ENCODE measurements at regions not wholly inside any gene's neighbourhood (a gene's known extent, or its start where the extent isn't known, plus 50 kb on each side); places are given as distances from the start of the nearest gene placed in this dataset.

DNA sequence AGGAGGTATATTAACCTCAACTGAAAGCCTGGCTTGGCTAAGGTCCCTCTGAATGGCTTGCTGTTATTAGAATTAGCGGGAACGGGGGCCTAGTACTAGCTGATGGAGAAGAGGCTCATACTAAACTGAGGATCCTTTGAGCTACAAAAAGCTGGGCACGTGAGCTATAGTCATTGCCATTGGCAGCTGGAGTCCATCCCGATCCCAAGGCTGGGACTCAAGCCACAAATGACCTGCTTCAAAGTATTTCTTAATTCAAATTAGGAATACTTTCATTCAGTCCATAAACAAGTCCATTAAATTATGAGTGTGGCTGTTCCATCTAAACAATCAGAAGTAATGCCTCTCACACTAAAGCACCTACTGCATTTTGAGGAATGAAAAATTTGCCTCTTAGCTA, 114.5 kb downstream of the DACT1 start:
- DNase-seq (no peak), ATAC-seq (no peak)
- WGBS, 2 donors: 73 to 80% methylated on average over 4 of the region's 4 CpGs
- TF ChIP-seq, protein P1, sequence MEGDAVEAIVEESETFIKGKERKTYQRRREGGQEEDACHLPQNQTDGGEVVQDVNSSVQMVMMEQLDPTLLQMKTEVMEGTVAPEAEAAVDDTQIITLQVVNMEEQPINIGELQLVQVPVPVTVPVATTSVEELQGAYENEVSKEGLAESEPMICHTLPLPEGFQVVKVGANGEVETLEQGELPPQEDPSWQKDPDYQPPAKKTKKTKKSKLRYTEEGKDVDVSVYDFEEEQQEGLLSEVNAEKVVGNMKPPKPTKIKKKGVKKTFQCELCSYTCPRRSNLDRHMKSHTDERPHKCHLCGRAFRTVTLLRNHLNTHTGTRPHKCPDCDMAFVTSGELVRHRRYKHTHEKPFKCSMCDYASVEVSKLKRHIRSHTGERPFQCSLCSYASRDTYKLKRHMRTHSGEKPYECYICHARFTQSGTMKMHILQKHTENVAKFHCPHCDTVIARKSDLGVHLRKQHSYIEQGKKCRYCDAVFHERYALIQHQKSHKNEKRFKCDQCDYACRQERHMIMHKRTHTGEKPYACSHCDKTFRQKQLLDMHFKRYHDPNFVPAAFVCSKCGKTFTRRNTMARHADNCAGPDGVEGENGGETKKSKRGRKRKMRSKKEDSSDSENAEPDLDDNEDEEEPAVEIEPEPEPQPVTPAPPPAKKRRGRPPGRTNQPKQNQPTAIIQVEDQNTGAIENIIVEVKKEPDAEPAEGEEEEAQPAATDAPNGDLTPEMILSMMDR (IDR thresholded peaks at IDR 0.05): no peak
- H3K9me3 ChIP-seq: no peaks in the 10 kb centered on the region
- peak overlapping the region; percentile 38 to 83 (median 65) for H3K27ac ChIP-seq
- peaks cover 32% of the 10 kb centered on the region for H3K4me1 ChIP-seq
- H3K27me3 ChIP-seq: no peaks in the 10 kb centered on the region
- intact Hi-C loops (cut with DNase I): no loop called here
- H3K36me3 ChIP-seq (replicated peaks in 1 of 2; ENCODE audit: insufficient read depth in 1 of 2, low read depth in 2 of 2): no peaks in the 10 kb centered on the region
- no peak overlapping the region for H3K4me3 ChIP-seq

DNA sequence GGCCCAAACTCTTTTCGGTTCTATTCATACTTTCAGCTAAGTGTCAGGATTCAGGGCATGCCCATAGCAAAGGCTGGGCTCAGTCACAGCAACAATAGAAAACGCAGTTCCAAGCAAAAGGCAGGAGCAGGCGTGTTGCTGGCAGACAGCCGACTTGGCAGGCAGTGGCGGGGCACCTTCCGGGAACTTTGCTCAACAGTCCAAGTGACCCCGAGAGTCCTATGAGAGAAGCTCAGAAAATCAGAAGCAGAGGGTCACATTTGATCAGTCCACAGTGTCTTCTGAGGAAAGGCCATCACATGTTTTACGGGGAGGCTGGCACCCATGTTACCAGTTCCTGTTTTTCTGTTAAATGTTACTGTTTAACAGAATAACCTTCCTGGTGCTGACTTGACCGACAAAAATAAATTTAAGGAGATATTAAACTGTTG, 115.0 kb downstream of the DACT1 start:
- Histone ChIP-seq H3K9me3 (no peaks in the 10 kb centered on the region), H3K27me3 (no peaks in the 10 kb centered on the region), H3K27ac (peak overlapping the region; percentile 38 to 83 (median 65)), H3K4me3 (no peak overlapping the region), H3K36me3 (replicated peaks in 1 of 2; ENCODE audit: insufficient read depth in 1 of 2, low read depth in 2 of 2) (no peaks in the 10 kb centered on the region), H3K4me1 (peaks cover 32% of the 10 kb centered on the region)
- intact Hi-C loops (cut with DNase I): no loop called here
- TF ChIP-seq POLR2A (IDR thresholded peaks at IDR 0.05): peak in 2 of 3 donors; percentile 23 to 30
- TF ChIP-seq, protein P1 (IDR thresholded peaks at IDR 0.05): no peak
- peak; percentile 83 for ATAC-seq
- peak; percentile 82 to 92 (median 90) for DNase-seq
- WGBS, 2 donors: 2 to 23% methylated on average over 9 of the region's 9 CpGs

DNA sequence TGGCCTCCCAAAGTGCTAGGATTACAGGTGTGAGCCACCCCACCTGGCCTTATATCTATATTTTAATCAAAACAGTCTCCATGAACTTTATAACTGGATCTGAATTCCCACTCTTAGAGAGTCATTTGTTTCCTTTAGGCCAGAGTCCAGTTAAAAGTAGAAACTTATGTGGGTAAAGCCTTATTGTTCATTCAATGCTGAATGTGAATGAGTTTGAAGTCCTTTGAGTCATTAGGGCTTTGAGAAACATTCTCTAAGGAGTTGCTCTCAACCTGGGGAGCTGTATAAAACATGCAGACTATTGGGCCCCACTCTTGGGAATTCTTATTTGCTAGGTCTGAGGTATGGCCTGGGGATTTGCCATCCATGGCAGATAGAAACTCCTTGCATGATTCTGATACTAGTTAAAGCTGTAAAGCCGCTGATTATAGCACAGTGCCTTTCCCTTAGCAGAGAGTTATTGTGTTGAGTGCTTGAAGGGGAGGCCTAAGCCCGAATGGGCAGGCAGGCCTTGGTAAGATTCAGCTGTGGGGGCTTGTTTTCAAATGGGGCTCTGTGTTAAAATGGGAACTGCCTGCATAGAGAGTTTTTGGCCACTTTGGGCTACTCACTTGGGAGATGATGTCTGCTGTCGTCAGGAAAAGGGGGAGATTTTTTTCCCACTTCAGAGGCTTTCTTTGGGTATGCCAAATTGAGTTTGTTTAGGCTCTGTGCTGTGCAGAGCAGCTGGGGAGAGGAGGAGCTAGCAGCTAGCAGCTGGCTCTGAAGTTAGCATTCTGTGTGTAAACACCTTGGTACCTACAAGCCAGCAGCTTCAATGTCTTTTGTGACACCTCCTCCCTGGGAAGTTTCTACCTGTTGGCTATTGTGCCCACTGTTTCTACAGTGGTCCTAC, 117.5 kb downstream of the DACT1 start:
- Histone ChIP-seq H3K27me3 (no peaks in the 10 kb centered on the region), H3K36me3 (replicated peaks in 1 of 2; ENCODE audit: insufficient read depth in 1 of 2, low read depth in 2 of 2) (no peaks in the 10 kb centered on the region), H3K4me3 (no peak overlapping the region), H3K27ac (peak overlapping the region in 1 of 4 donors; percentile 24), H3K4me1 (peaks cover 20% of the 10 kb centered on the region), H3K9me3 (no peaks in the 10 kb centered on the region)
- ATAC-seq: no peak
- WGBS, 2 donors: 62 to 90% methylated on average over 2 to 3 of the region's 3 CpGs
- DNase-seq: peak in 3 of 4 donors; percentile 10 to 40 (median 25)
- no peak for TF ChIP-seq POLR2A (IDR thresholded peaks at IDR 0.05)
- TF ChIP-seq, protein P1 (IDR thresholded peaks at IDR 0.05): no peak
- intact Hi-C loops (cut with DNase I): no loop called here

DNA sequence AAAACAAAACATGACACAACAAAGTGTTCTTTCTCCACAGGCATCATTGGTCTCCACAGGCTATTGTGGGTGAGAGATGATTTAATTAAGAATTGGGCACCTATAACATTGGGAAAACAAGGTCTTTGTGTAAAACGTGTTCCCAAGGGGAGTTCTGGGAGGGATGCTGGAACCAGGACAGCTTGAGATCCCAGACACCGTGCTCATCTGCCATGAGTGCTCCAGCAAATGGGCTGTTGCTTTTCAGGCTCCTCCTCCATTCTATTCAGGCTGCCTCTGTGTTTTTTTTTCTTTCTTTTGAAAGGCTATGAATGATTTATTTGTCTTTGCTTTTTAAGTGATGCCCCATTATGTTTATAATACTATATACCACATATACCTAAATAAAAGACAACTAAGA, 122.4 kb downstream of the DACT1 start:
- TF ChIP-seq POLR2A (IDR thresholded peaks at IDR 0.05): no peak
- TF ChIP-seq, protein P1 (IDR thresholded peaks at IDR 0.05): no peak
- Histone ChIP-seq H3K27me3 (no peaks in the 10 kb centered on the region), H3K4me1 (peaks cover 5% of the 10 kb centered on the region), H3K36me3 (replicated peaks in 1 of 2; ENCODE audit: insufficient read depth in 1 of 2, low read depth in 2 of 2) (no peaks in the 10 kb centered on the region), H3K4me3 (no peak overlapping the region), H3K9me3 (no peaks in the 10 kb centered on the region), H3K27ac (no peak overlapping the region)
- 43 to 64% methylated on average over 2 of the region's 2 CpGs for WGBS, 2 donors
- no peak for DNase-seq
- no peak for ATAC-seq
- intact Hi-C loops (cut with DNase I): no loop called here
